RWPE2 (cell line): ENCODE measurements at regions not wholly inside any gene's neighbourhood (a gene's known extent, or its start where the extent isn't known, plus 50 kb on each side); places are given as distances from the start of the nearest gene placed in this dataset.
A peak's percentile ranks its signal among the peaks of the same experiment; 100 is the strongest.
"Not testable (repeated sequence)": the region's sequence is repeated elsewhere in the genome, so short reads cannot be mapped to it uniquely, and the experiment has no call there.

ENCODE experiments used
- ATAC-seq: fragments of 200-7000 bp; cut with Tn5 transposase; 3 replicates; pipeline ENCODE4 v1.9.1; 2021; ENCODE audit warnings: low read depth
- DNase-seq: peaks from one replicate; pipeline ENCODE4 v3.0.0-alpha.2; 2020; ENCODE audit warnings: low spot score
- H3K27ac ChIP-seq: fragments of 450-650 bp; 2 replicates; pipeline ENCODE4 v1.5.1; 2017; ENCODE audit warnings: mild to moderate bottlenecking; ENCODE audit not compliant: poor library complexity, severe bottlenecking
- H3K27me3 ChIP-seq: fragments of 250-450 bp; sonication (Bioruptor Pico); 2 replicates; pipeline ENCODE4 v1.5.1; 2021; ENCODE audit warnings: mild to moderate bottlenecking, moderate library complexity; ENCODE audit not compliant: insufficient read depth, poor library complexity, severe bottlenecking
- H3K36me3 ChIP-seq: fragments of 250-450 bp; sonication (Bioruptor Pico); 2 replicates; pipeline ENCODE4 v1.5.1; 2020; ENCODE audit warnings: low read depth, mild to moderate bottlenecking, moderate library complexity
- H3K4me1 ChIP-seq: fragments of 250-450 bp; sonication (Bioruptor Pico); 2 replicates; pipeline ENCODE4 v1.5.1; 2021; ENCODE audit warnings: mild to moderate bottlenecking, moderate library complexity; ENCODE audit not compliant: insufficient read depth, poor library complexity, severe bottlenecking
- H3K4me3 ChIP-seq: fragments of 250-450 bp; sonication (Bioruptor Pico); 2 replicates; pipeline ENCODE4 v1.5.1; 2021; ENCODE audit warnings: mild to moderate bottlenecking, moderate library complexity; ENCODE audit not compliant: severe bottlenecking
- H3K9me3 ChIP-seq: fragments of 250-450 bp; sonication (Bioruptor Pico); 2 replicates; pipeline ENCODE4 v1.5.1; 2021; ENCODE audit warnings: mild to moderate bottlenecking, moderate library complexity; ENCODE audit not compliant: severe bottlenecking
- TF ChIP-seq, protein P1 (sequence below): fragments of 450-650 bp; IDR thresholded peaks from one replicate; pipeline ENCODE4 v1.5.1; 2017; ENCODE audit warnings: mild to moderate bottlenecking, moderate library complexity; ENCODE audit not compliant: poor library complexity, severe bottlenecking

DNA sequence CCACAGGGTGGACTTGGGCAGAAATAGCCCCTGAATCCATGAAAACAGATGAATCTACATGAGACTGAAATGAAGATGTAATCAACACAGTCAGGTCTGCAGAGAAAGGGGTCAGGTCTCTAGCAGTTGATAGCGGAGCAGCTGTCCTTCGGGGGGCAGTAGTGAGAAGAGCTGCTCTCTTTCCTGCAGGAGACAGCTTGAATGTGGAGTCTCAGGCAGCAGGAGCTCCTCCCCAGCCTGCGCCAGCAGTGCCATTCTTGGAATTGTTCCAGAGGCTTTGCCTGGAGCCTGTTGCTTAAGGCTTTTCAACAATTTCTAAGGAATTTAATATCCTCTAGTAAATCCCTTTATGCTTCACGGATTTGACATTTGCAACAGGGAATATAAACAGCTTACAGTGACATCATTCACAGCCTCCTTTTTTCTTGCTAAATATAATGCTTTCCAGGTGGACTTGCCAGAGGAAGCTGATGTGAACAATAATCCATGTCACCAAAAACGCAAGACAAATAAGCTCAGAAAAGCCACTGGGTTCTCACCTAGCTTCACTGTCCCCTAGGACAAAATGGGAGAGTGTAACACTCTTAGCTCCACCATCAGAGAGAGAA, 1535.1 kb downstream of the RPIA start:
- not testable (repeated sequence) for H3K36me3 ChIP-seq, DNase-seq, ATAC-seq, H3K4me3 ChIP-seq, H3K27me3 ChIP-seq, H3K4me1 ChIP-seq, H3K9me3 ChIP-seq, H3K27ac ChIP-seq
- TF ChIP-seq, protein P1, sequence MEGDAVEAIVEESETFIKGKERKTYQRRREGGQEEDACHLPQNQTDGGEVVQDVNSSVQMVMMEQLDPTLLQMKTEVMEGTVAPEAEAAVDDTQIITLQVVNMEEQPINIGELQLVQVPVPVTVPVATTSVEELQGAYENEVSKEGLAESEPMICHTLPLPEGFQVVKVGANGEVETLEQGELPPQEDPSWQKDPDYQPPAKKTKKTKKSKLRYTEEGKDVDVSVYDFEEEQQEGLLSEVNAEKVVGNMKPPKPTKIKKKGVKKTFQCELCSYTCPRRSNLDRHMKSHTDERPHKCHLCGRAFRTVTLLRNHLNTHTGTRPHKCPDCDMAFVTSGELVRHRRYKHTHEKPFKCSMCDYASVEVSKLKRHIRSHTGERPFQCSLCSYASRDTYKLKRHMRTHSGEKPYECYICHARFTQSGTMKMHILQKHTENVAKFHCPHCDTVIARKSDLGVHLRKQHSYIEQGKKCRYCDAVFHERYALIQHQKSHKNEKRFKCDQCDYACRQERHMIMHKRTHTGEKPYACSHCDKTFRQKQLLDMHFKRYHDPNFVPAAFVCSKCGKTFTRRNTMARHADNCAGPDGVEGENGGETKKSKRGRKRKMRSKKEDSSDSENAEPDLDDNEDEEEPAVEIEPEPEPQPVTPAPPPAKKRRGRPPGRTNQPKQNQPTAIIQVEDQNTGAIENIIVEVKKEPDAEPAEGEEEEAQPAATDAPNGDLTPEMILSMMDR: peak; percentile 18

DNA sequence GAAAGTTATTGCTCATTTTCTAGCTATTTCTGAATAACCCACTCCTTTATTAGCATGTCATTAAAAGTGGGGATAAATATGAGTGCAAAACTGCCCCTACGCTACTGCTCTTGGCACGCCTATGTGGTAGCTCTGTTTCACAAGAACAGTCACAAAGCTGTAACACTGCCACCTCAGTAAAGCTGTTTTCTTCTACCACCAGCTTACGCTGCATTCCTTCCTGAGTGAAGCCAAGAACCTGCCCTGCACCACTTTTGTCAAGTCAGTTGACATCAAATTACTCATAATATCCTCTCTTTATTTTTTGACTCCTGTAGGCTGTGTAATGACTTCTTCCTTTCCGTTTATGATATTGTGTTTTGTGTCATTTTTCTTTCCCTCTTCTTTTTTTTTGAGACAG, 1539.7 kb downstream of the RPIA start:
- H3K4me3 ChIP-seq, H3K27ac ChIP-seq, ATAC-seq, H3K27me3 ChIP-seq, H3K9me3 ChIP-seq, H3K36me3 ChIP-seq, DNase-seq, H3K4me1 ChIP-seq: not testable (repeated sequence)

DNA sequence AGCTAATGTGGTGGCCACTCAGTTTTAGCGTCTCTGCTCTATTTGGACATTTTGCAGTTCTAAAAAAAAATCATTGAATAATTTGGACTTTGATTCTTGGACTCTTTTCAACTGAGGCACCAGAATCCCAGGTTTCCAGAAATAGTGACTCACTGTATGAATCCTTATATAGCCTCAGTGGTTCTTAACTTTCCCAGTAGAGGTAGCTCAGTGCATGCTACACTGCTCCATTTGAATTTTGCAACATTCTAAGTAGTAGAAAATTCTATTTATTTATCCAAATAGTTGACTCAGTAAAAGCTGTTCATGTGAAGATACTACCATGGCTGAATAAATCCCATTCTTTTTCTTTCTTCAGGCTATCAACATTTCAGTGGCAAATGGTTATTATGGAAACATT, 1544.0 kb downstream of the RPIA start:
- not testable (repeated sequence) for H3K9me3 ChIP-seq, H3K36me3 ChIP-seq, H3K4me3 ChIP-seq, H3K4me1 ChIP-seq, H3K27me3 ChIP-seq, ATAC-seq, DNase-seq, H3K27ac ChIP-seq

DNA sequence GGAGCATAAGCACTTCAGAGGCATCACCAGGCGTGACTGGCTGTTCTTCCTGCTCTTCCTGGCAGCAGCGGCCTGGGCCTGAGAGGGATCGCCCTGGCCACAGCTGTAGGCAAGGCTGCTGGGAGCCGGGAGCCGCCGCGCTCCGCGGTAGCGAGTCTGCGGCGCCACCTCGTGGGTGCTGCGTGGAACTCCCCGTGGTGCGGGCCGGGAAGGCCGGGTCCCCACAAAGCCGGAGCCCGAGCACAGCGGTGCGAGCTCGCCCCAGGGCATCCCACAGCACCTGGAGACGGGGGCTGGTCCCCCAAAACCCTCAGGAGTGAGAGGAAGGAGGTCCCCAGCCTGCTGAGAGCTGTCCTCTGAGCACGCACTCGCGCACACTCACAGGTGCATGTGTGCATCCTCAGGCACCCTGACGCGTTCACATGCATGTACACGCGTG, 1546.5 kb downstream of the RPIA start:
- DNase-seq, ATAC-seq, H3K4me1 ChIP-seq, H3K9me3 ChIP-seq, H3K36me3 ChIP-seq, H3K4me3 ChIP-seq, H3K27me3 ChIP-seq, H3K27ac ChIP-seq: not testable (repeated sequence)

DNA sequence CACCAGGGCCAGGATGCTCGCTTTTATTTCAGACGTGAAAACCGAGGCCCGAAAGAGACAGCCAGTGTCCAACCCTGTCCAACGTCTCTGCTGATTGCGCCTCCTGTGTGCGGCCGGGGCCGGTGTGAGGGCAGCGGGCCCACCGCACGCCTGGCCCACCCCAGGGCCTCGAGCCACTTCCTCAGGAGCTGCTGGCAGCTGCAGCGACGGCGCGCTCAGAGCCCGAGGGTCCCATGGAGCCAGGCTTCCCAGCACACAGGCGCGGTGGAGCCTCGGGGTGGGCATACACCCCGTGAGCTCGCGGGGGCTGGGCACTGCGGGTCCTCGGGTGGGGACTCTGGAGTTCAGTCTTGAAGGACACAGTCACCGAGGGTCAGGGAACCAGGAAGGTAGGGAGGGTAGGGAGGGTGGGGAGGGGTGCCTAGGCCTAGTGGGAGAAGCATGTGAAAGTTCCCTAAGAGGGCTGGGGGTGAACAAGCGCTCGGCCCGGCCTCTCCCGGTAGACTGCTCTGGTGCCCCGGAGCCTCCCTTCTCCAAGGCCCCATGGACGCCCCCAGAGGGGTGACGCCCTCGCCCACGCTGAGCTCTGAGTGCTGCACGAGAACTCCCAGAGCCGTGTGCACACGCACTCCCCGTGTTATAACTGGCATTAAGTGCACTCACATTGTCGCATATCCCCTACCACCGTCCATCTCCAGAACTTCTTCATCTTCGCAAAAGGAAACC, 1547.2 kb downstream of the RPIA start:
- not testable (repeated sequence) for H3K36me3 ChIP-seq, H3K9me3 ChIP-seq, ATAC-seq, H3K27me3 ChIP-seq, H3K4me3 ChIP-seq, DNase-seq, H3K27ac ChIP-seq, H3K4me1 ChIP-seq

DNA sequence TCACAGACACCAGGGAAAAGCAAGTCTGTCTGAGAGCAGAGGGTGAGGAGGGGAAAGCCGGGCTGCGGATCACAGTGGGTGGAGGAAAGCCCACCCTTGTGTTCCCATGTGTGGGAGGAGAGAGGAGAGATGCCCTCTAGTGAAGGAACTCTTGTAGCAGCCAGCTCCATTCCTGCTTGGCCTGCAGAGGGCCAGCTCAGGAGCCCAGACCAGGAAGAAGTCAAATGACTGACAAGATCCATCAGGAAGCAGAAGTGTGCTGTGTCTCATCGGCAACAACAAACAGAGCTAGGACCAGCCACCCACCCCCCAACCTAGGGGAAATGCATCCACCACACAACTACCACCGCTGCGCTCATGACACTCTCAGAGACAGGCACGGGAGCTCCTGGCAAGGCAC, 1548.3 kb downstream of the RPIA start:
- not testable (repeated sequence) for H3K27ac ChIP-seq, H3K36me3 ChIP-seq, H3K27me3 ChIP-seq, H3K4me3 ChIP-seq, ATAC-seq, DNase-seq, H3K4me1 ChIP-seq, H3K9me3 ChIP-seq

DNA sequence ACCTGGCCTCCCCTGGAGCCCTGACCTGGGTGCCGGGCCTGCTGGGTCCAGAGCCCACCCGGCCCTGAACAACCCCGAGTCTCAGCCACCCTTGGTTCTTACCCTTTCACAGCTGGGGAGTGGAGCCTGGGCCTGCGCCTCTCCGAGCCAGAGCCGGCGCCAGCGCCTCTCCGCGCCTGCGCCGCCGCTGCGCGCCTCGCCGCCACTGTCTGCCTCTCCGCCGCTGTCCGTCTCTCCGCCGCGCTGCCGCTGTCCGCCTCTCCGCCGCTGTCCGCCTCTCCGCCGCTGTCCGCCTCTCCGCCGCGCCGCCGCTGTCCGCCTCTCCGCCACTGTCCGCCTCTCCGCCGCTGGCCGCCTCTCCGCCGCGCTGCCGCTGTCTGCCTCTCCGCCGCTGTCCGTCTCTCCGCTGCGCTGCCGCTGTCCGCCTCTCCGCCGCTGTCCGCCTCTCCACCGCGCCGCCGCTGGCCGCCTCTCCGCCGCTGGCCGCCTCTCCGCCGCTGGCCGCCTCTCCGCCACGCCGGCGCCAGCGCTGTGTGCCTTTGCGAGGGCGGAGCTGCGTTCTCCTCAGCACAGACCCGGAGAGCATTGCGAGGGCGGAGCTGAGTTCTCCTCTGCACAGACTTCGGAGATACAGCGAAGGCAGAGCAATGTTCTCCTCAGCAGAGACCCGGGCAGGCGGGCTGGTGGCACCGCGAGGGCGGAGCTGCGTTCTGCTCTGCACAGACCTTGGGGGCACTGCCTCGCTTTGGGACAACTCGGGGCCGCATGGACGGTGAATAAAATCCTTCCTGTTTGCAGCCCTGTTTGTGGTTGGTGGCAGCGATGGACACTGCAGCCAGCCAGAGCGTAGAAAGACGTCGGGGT, 1553.7 kb downstream of the RPIA start:
- not testable (repeated sequence) for ATAC-seq, H3K4me1 ChIP-seq, H3K9me3 ChIP-seq, DNase-seq, H3K36me3 ChIP-seq, H3K27ac ChIP-seq, H3K27me3 ChIP-seq, H3K4me3 ChIP-seq

DNA sequence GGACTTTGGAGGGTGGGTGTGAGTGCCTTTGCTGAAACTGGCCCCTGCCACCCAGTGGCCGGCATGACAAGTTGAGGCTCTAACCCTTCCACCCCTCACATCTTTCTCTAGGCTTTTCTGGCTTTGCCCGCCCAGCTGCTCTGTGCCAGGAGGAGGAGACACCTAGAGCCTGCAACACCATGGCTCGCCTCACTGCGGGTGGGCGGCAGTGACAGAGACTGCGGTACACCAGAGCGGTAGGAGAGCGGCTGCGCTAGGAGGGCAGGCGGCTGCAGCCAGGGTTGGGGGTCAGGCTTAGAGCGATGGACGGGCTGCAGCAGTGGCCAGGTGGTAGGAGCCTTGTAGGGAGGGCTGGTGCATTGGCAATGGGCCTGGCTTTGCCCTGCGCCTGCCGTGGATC, 1556.9 kb downstream of the RPIA start:
- DNase-seq, H3K9me3 ChIP-seq, H3K4me3 ChIP-seq, H3K27ac ChIP-seq, ATAC-seq, H3K36me3 ChIP-seq, H3K27me3 ChIP-seq, H3K4me1 ChIP-seq: not testable (repeated sequence)

DNA sequence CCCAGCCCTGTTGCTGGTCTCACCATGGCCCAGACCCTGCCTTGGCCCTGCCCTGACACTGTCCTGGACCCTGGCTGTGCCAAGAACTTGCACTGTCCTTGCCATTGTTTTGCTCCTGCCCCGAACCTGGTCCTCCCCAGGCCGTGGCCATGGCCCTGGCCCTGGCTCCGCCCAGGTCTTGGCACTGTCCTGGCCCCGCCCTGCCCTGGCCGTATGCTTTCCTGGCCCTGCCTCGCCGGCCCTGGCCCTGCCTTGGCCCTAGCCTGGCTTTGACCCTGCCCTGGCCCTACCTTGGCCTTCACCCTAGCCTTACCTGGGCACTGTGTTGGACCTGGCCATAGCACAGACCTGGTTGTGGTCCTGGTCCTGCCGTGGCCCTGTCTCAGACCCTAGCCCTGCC, 1558.9 kb downstream of the RPIA start:
- H3K9me3 ChIP-seq, H3K4me1 ChIP-seq, H3K36me3 ChIP-seq, ATAC-seq, DNase-seq, H3K4me3 ChIP-seq, H3K27me3 ChIP-seq, H3K27ac ChIP-seq: not testable (repeated sequence)

DNA sequence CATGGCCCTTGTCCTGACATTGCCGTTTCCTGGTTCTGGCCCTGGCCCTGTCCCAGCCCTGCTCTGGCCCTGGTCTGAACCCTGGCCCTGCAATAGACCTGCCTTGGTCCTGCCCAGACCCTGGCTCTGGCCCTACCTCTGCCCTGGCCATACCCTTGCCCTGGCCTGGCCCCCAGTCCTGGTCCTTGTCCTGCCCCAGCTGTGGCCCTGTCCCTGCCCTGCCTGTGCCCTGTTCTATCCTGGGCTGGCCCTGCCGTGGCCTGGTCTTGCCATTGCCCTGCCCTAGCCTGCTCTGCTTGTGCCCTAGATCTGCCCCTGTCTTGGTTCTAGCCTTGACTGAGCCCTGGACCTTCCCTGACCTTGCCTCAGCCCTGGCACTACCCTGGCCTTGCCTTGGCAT, 1560.1 kb downstream of the RPIA start:
- not testable (repeated sequence) for H3K27me3 ChIP-seq, H3K27ac ChIP-seq, H3K4me1 ChIP-seq, H3K9me3 ChIP-seq, ATAC-seq, H3K36me3 ChIP-seq, DNase-seq, H3K4me3 ChIP-seq
